Stimulated activated CD4-positive, alpha-beta T cell treated with anti-CD3 and anti-CD28 coated beads, TNF-alpha, amount 100 ng/mL, for 48 hours (primary cell): ENCODE measurements at regions not wholly inside any gene's neighbourhood (a gene's known extent, or its start where the extent isn't known, plus 50 kb on each side); places are given as distances from the start of the nearest gene placed in this dataset.
"Not testable (repeated sequence)": the region's sequence is repeated elsewhere in the genome, so short reads cannot be mapped to it uniquely, and the experiment has no call there.

Experiments
- DNase-seq, 3 donors: peaks; one replicate each; pipeline ENCODE4 v3.0.0-alpha.2; 2020; ENCODE audit warnings: low read depth in 3 of 3

- DNase-seq = no peak
Measured at GRCh38 chr5:74461251-74461650, 179.3 kb downstream of the ENC1 start.

- no peak for DNase-seq
Measured at GRCh38 chr5:74460694-74461093, 179.8 kb downstream of the ENC1 start.

DNA sequence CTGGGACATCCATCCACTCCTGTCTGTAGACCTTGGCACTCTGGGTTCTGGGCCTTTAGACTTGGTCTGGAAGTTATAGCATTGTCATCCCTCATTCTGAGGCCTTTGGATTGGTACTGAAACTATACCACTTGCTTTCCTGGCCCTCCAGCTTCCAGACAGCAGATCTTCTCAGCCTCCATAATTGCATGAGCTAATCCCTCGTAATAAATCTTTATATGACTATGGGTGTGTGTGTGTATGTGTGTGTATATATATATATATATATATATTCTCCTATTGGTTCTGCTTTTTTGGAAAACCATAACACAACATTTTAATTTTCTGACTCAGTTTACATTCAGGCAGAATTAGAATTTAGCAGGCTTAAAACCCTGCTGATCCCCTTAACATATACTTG lies 180.5 kb downstream of the ENC1 start:
- DNase-seq = no peak

- DNase-seq = no peak
Measured at GRCh38 chr5:74457876-74458275, 182.7 kb downstream of the ENC1 start.

- DNase-seq = no peak
Measured at GRCh38 chr5:74454263-74455030, 186.1 kb downstream of the ENC1 start.

DNA sequence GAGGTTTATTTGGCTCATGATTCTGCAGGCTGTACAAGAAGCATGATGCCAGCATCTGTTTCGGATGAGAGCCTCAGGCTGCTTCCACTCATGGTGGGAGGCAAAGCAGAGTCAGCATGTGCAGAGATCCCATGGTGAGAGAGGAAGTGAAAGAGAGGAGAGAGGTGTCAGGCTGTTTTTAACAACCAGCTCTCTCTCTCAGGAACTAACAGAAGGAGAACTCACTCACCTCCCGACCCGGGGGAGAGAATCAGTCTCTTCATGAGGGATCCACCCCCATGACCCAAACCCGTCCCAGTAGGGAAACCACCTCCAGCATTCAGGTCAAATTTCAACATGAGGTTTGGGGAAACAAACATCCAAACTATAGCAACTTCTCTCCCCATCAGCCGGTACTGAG lies 187.7 kb downstream of the ENC1 start:
- DNase-seq = no peak

DNA sequence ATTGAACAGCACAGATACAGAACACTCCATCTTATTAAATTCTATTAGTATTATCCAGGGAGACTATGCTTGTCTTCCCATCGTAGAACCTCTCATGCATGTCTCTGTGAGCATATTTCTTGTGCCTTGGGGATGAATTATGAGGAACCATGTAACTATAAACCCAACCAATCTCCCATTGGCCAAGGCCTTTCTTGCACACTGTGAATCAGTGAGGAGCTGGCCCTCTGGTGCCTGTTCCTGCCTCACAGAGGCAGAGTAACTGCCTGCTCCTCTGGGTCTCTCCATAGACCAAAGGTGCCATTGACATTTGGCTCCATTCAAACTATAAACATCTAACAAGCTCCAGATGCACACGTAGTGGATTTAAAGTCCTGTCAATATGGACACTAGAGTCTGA lies 190.4 kb downstream of the ENC1 start:
- no peak for DNase-seq

- DNase-seq = no peak
Measured at GRCh38 chr5:74446725-74447241, 193.7 kb downstream of the ENC1 start.

DNA sequence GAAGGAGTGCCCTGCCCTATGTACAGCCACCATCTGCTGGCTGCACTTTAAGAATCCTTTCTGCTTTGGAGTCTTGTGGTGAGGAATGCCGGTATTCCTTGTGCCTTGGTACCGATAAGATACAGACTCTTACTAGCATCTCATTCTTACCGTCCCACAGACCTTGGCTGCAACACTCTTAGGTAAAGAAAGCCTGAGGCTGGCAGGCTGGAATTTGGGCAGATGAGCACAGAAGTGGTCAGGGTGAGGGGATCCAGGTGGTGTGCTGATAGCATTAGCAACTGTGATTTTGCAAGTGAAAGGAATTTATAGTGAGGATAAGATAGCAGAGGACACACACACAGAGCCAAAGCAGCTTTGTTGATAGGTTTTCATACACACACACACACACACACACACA lies 198.1 kb downstream of the ENC1 start:
- no peak for DNase-seq

DNA sequence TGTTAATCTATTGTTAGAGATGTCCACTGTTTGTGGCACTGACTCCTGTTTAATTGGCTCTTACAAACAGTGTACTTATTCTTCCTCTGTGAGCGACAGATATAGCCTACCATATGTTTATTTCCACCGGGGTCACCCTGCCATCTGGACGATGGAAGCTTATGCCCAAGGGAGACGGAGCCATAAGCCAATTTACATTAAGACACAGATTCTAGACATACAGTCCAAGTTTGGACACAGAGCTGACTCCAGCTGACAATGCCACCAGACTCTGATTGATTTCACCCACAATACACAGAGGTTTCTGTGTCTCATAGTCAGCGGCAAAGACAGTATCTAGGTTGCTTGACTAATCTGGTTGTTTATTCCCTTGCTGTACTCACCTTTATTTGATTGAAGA lies 198.9 kb downstream of the ENC1 start:
- DNase-seq = no peak

DNA sequence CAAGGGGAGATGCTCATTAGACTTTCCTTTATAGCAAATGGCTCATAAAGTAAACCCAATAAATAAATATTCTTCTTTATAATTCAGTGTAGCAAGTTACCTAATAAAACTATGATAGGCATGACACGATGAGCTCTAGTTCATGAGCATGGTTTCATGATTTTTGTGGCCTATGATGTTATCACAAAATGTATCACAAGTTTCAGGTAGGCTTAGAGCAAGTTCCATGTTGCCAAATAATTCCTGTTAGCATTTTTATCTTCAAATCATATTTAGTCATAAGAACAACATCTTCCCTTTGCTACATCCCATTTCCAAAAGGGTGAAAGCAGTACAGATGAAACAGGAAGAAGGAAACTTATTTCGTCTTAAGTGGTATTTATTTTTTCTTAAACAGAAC lies 200.2 kb downstream of the ENC1 start:
- DNase-seq = no peak

DNA sequence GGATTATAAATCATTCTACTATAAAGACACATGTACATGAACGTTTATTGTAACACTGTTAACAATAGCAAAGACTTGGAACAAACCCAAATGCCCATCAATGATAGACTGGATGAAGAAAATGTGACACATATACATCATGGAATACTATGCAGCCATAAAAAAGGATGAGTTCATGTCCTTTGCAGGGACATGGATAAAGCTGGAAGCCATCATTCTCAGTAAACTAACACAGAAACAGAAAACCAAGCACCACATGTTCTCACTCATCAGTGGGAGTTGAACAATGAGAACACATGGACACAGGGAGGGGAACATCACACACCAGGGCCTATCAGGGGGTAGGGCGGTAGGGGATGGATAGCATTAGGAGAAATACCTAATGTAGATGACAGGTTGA lies 202.7 kb downstream of the ENC1 start:
- not testable (repeated sequence) for DNase-seq

- no peak for DNase-seq
Measured at GRCh38 chr5:74433896-74434829, 206.4 kb downstream of the ENC1 start.

- no peak for DNase-seq
Measured at GRCh38 chr5:74433255-74433895, 207.2 kb downstream of the ENC1 start.

- DNase-seq = no peak
Measured at GRCh38 chr5:74432721-74433120, 207.8 kb downstream of the ENC1 start.

- no peak for DNase-seq
Measured at GRCh38 chr5:74432216-74432615, 208.3 kb downstream of the ENC1 start.

GRCh38 chr5:74431290-74431669 lies 209.2 kb downstream of the ENC1 start:
- no peak for DNase-seq

GRCh38 chr5:74430631-74431289 lies 209.8 kb downstream of the ENC1 start:
- no peak for DNase-seq

DNA sequence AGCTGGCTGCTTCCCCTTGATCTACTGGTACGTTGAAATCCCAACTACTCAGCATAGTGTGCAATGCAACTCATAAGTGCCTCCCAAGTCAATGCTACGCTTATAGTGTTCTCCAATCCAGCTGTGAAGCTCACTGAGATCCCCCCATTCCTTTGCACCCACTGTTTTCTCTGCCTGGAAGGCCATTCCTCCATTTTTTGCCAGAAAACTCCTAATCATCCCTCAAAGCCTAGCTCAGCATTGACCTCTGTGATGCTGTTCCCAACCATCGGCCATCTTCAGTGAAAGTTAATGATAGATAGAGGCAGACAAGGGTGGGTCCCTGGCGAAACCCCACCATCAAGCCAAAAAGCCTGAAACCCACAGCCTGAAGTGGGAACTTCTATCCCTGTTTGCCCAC lies 211.0 kb downstream of the ENC1 start:
- DNase-seq = no peak

DNA sequence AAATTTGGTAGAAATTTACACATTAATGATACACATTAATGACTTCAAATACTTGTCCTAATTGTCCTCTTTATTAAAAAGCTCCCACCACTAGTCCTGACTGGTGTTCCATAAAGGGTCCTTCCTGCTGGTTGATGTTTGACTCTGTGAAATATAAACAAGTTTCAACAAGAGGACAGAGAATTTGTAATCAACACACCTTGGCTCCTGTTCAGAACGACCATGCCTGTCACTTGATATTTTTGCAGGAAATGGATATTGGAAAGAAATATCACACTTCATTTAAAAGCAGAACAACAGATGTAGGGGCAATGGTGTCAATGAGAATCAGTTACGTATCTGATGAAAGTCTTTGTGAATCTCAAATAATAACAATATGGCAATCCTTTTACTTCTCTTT lies 211.7 kb downstream of the ENC1 start:
- no peak for DNase-seq

DNA sequence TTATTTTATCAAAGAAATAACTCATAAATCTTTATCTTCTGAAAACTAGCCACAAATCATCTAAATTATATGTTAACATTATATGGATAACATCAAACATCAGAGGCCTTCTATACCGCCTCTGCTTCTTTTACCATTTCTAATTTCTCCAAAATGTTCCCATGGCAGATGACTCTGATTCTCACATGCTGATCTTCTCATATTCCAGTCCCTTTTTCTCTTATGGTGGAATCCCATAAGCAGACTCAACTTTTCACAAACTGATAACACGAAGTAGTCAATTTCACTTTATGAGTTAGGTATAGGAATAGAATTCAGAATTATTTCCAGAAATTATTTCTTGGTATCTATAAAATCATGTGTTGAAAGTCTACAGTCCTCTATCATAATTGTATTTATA lies 212.3 kb downstream of the ENC1 start:
- DNase-seq = no peak

GRCh38 chr5:74426506-74426905 lies 214.0 kb downstream of the ENC1 start:
- DNase-seq = no peak
